GM20000 (cell line): ENCODE measurements at regions not wholly inside any gene's neighbourhood (a gene's known extent, or its start where the extent isn't known, plus 50 kb on each side); places are given as distances from the start of the nearest gene placed in this dataset.
A peak's percentile ranks its signal among the peaks of the same experiment; 100 is the strongest.

ENCODE experiments used
- DNase-seq: peaks from one replicate; pipeline ENCODE4 v3.0.0; 2012; ENCODE audit warnings: low spot score
- TF ChIP-seq, protein P1 (sequence below): IDR thresholded peaks from 2 replicates; pipeline ENCODE4 v1.5.1; 2012; ENCODE audit warnings: mild to moderate bottlenecking, control low read depth; ENCODE audit errors: extremely low read depth, missing control alignments

- TF ChIP-seq, protein P1, sequence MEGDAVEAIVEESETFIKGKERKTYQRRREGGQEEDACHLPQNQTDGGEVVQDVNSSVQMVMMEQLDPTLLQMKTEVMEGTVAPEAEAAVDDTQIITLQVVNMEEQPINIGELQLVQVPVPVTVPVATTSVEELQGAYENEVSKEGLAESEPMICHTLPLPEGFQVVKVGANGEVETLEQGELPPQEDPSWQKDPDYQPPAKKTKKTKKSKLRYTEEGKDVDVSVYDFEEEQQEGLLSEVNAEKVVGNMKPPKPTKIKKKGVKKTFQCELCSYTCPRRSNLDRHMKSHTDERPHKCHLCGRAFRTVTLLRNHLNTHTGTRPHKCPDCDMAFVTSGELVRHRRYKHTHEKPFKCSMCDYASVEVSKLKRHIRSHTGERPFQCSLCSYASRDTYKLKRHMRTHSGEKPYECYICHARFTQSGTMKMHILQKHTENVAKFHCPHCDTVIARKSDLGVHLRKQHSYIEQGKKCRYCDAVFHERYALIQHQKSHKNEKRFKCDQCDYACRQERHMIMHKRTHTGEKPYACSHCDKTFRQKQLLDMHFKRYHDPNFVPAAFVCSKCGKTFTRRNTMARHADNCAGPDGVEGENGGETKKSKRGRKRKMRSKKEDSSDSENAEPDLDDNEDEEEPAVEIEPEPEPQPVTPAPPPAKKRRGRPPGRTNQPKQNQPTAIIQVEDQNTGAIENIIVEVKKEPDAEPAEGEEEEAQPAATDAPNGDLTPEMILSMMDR: no peak
- no peak for DNase-seq
These were observed 148.5 kb upstream of the SATB2 start for GRCh38 chr2:199606193-199606780.

DNA sequence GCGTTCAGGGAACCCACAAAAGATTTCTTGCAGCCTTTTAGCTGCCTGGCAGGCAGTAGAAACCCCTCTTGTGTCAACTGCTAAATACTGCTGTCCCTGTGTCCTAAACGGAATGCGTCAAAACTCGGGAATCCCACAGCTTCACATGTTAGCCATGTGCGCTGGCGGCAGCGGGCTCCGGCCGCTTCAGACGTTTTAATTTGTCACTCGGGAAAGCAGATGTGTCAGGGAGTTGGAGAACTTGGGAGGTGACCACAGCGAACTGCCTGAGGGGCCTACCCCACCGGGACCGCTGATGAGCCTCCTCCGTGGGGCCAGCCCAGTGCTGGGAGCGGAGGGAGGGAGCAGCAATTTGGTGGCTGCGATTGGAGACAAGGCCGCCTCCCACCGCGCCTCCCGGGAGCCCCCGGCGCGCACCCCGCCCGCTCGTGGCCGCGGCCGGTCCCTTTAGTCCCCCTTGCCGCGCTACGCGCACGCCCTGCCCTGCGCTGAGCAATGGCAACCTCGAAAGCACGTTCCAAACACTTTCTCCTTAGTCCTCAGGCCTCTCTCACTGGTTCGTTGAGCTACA, 146.1 kb upstream of the SATB2 start:
- TF ChIP-seq, protein P1: no peak
- no peak for DNase-seq

DNA sequence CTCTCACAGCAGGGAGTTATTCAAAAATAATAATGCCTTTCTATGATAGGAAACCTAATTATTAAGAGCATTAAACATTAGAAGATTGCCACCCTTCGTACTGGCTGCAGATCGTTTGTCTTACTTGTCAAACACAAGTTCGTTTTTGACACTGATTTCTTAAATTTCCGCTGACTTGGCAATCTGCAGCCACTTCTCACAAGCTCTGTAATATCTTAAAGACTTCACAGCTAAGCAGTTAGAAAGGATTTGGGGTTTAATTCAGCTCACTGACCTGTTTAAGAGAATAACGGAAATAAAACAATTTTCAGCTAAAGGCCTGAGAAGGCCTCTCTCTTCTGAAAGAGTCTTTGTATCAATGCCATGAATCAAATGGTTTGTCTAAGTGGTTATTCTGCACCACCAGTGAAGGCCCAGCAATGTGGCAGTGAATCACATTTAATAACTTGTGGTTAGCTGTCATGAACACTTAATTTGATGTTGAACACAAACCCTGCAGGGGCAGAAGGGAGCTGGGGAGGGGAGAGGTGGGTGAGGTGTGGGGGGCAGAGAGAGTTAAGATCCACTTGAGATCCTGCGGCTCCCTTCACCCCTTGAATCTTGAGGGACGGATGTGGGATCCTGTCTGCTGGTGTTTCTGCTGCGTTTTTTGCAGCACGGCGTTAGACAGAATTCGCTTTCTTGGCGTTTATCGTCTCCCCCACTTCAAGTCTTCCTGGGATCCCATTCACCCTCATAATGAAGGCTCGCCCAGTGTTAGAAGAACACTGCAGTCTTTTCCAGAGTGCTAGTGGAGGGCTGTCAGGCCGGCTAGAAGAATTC, 145.4 kb upstream of the SATB2 start:
- DNase-seq: no peak
- TF ChIP-seq, protein P1: no peak

DNA sequence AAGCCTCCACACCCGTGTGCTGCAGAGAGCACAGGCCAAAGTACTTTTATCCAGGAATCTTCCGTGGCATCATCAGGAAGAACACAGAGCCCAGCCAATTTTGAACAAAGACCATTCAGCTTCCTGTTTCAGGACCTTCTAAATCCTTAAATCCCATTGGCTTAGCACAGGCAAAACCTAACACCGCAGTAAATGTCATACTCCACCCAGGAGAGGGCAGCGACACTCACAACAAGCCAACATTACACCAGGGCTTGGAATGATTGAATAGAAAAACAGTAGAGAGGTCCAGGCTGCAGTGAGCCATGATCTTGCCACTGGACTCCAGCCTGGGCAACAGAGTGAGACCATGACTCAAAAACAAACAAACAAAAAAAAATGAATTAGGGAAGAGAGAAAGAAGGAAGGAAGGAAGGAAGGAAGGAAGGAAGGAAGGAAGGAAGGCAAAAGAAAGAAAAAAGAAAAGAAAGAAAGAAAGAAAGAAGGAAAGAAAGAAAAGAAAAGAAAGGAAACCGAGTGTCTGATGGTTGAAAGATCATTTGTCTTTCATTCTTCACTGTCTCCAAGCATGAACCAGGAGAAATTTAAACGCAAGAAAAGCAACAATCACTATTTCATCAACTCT, 144.6 kb upstream of the SATB2 start:
- peak; percentile 25 for DNase-seq
- TF ChIP-seq, protein P1: no peak

DNA sequence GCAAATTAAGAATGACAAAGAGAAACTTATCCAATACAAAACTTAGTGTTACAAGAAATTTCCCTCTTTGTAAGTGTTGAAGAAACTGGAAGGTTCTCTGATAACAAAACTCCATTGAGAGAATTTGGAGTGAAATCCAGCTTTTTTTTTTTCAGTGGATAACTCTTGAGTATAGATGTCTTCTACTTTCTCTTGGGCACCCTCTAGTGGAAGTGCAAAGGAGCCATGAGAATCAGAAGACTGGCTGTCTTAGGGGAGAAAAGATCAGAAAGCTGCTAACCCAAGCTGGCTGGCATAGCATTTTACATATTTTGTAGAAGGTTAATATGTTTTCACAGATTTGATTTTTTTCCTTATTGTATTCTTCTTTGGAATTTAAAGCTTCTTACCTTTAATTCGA, 138.8 kb upstream of the SATB2 start:
- TF ChIP-seq, protein P1: peak; percentile 14
- DNase-seq: no peak

- no peak for DNase-seq
These were observed 136.7 kb upstream of the SATB2 start for GRCh38 chr2:199594443-199594842.

DNA sequence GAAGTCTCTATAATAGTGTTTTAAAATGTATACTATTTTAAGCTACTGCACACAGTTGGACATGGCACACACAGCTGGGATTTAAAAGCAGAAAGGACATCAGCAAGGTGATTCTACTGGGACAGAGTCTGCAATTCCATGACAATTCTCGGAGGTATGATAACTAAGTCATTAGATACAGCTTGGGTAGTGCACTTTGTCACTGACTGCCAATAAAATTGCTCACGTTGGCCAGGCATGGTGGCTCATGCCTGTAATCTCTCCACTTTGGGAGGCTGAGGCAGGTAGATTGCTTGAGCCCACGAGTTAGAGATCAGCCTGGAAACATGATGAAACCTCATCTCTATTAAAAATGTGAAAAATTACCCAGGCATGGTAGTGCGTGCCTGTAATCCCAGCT, 134.1 kb upstream of the SATB2 start:
- no peak for DNase-seq
- TF ChIP-seq, protein P1: no peak

More at GRCh38 chr2:199594443-199594842, 136.7 kb upstream of the SATB2 start:
- TF ChIP-seq, protein P1: no peak
